WTC11 (cell line): ENCODE measurements at regions not wholly inside any gene's neighbourhood (a gene's known extent, or its start where the extent isn't known, plus 50 kb on each side); places are given as distances from the start of the nearest gene placed in this dataset.
"Not testable (repeated sequence)": the region's sequence is repeated elsewhere in the genome, so short reads cannot be mapped to it uniquely, and the experiment has no call there.

Experiments
- AFF4 ChIP-seq: sonication (generic); formaldehyde crosslinking; IDR thresholded peaks from 2 replicates; pipeline ENCODE4 v1.8.1; 2023; ENCODE audit warnings: mild to moderate bottlenecking, missing genetic modification reagents, borderline replicate concordance
- ATF2 ChIP-seq: sonication (generic); formaldehyde crosslinking; IDR thresholded peaks from 2 replicates; pipeline ENCODE4 v1.8.1; 2022; ENCODE audit warnings: low read depth, missing genetic modification reagents, borderline replicate concordance
- ATF3 ChIP-seq: sonication (generic); formaldehyde crosslinking; conservative IDR thresholded peaks from 2 replicates; pipeline ENCODE4 v1.8.1; 2022; ENCODE audit warnings: mild to moderate bottlenecking, missing genetic modification reagents
- CREM ChIP-seq: sonication (generic); formaldehyde crosslinking; IDR thresholded peaks from 2 replicates; pipeline ENCODE4 v1.8.1; 2022; ENCODE audit warnings: mild to moderate bottlenecking, missing genetic modification reagents, moderate library complexity
- CTCF ChIP-seq: fragments of 200-600 bp; IDR thresholded peaks from 2 replicates; pipeline ENCODE4 v1.8.0; 2022; ENCODE audit warnings: antibody characterized with exemption
- HMGA2 ChIP-seq: fragments of 250-450 bp; sonication (Bioruptor Pico); IDR thresholded peaks from 2 replicates; pipeline ENCODE4 v1.4.0; 2021; ENCODE audit warnings: mild to moderate bottlenecking, moderate library complexity
- MAX ChIP-seq: sonication (generic); formaldehyde crosslinking; IDR thresholded peaks from 2 replicates; pipeline ENCODE4 v1.8.0; 2022; ENCODE audit warnings: mild to moderate bottlenecking, missing genetic modification reagents
- NFE2L1 ChIP-seq: sonication (generic); formaldehyde crosslinking; IDR thresholded peaks from 2 replicates; pipeline ENCODE4 v1.8.1; 2023; ENCODE audit warnings: missing genetic modification reagents
- NFYB ChIP-seq: sonication (generic); formaldehyde crosslinking; conservative IDR thresholded peaks from 2 replicates; pipeline ENCODE4 v1.8.0; 2022; ENCODE audit warnings: low read depth, missing genetic modification reagents
- STAT6 ChIP-seq: sonication (generic); formaldehyde crosslinking; conservative IDR thresholded peaks from 2 replicates; pipeline ENCODE4 v1.8.1; 2023; ENCODE audit warnings: mild to moderate bottlenecking, low read depth, missing genetic modification reagents, moderate library complexity
- ZBTB21 ChIP-seq: sonication (generic); formaldehyde crosslinking; IDR thresholded peaks from 2 replicates; pipeline ENCODE4 v1.8.1; 2023; ENCODE audit warnings: mild to moderate bottlenecking, missing genetic modification reagents, borderline replicate concordance

GRCh38 chr12:102255687-102256086 is 58.1 kb upstream of the PMCH start:
- TF ChIP-seq STAT6 (CRISPR knock-in tag); CTCF; HMGA2; ATF2 (CRISPR knock-in tag); CREM; NFYB (CRISPR knock-in tag); AFF4; ATF3 (CRISPR knock-in tag); ZBTB21 (CRISPR knock-in tag); MAX (CRISPR knock-in tag); NFE2L1: not testable (repeated sequence)
